ENCODE measurements at regions not wholly inside any gene's neighbourhood (a gene's known extent, or its start where the extent isn't known, plus 50 kb on each side); places are given as distances from the start of the nearest gene placed in this dataset.

DNA sequence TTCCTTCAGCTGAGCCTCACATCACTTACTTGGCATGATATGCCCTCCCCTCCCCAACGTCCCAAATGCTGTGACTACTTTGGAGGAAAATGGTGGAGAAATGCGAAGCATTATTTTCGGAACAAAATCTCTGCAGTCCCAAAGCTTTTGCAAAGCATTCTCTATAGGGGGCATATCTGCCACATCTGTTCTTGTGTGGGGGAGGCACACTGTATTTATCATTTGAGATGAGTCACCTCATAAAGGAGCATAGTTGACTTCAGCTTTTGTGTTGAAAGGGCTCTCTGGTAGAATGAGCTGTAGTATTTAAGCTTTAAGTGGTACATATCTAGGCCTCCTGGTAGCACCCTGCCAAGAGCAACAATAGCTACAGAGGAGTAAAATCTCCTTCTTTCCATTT, 447.5 kb downstream of the ADAMTS20 start:
- no peak overlapping the region for H3K4me3 ChIP-seq
- intact Hi-C loops (cut with DNase I), result no loop called here
- WGBS, 3 donors, result 86 to 90% (median 89%) methylated on average over 3 of the region's 3 CpGs
- TF ChIP-seq, protein P1, sequence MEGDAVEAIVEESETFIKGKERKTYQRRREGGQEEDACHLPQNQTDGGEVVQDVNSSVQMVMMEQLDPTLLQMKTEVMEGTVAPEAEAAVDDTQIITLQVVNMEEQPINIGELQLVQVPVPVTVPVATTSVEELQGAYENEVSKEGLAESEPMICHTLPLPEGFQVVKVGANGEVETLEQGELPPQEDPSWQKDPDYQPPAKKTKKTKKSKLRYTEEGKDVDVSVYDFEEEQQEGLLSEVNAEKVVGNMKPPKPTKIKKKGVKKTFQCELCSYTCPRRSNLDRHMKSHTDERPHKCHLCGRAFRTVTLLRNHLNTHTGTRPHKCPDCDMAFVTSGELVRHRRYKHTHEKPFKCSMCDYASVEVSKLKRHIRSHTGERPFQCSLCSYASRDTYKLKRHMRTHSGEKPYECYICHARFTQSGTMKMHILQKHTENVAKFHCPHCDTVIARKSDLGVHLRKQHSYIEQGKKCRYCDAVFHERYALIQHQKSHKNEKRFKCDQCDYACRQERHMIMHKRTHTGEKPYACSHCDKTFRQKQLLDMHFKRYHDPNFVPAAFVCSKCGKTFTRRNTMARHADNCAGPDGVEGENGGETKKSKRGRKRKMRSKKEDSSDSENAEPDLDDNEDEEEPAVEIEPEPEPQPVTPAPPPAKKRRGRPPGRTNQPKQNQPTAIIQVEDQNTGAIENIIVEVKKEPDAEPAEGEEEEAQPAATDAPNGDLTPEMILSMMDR (IDR thresholded peaks at IDR 0.05), result no peak
- ATAC-seq, result no peak
- DNase-seq, result no peak
- H3K27ac ChIP-seq, result no peak overlapping the region
- no peaks in the 10 kb centered on the region for H3K27me3 ChIP-seq (ENCODE audit: insufficient read depth in 3 of 3, low read length in 2 of 3)
- H3K36me3 ChIP-seq (ENCODE audit: insufficient read depth in 1 of 2, low read depth in 1 of 2), result no peaks in the 10 kb centered on the region
- no peaks in the 10 kb centered on the region for H3K9me3 ChIP-seq
- no peaks in the 10 kb centered on the region for H3K4me1 ChIP-seq

DNA sequence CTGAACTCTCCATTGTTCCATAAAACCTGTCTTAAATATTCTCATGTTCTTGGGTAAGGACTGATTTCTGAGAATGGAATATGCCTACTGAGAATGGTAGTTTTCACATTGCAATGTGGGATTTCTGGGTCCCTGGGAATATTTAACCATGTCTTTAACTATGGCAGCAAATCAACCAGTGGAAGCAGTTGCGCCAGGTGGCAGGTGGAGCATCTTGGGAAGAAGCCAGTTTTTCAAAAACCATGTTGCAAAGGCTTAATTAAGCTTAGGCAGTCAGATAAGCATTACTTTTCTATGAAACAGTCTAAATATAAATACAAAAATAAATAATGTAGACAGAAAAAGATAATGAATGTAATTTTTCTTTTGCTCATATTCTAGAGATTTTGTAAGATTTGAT, 448.1 kb downstream of the ADAMTS20 start:
- Histone ChIP-seq H3K27me3 (ENCODE audit: insufficient read depth in 3 of 3, low read length in 2 of 3) (no peaks in the 10 kb centered on the region), H3K4me3 (no peak overlapping the region), H3K36me3 (ENCODE audit: insufficient read depth in 1 of 2, low read depth in 1 of 2) (no peaks in the 10 kb centered on the region), H3K9me3 (no peaks in the 10 kb centered on the region), H3K4me1 (no peaks in the 10 kb centered on the region), H3K27ac (no peak overlapping the region)
- 73 to 85% (median 75%) methylated on average over 1 of the region's 1 CpG for WGBS, 3 donors
- no peak for ATAC-seq
- intact Hi-C loops (cut with DNase I), result no loop called here
- no peak for DNase-seq
- TF ChIP-seq, protein P1 (IDR thresholded peaks at IDR 0.05), result no peak

DNA sequence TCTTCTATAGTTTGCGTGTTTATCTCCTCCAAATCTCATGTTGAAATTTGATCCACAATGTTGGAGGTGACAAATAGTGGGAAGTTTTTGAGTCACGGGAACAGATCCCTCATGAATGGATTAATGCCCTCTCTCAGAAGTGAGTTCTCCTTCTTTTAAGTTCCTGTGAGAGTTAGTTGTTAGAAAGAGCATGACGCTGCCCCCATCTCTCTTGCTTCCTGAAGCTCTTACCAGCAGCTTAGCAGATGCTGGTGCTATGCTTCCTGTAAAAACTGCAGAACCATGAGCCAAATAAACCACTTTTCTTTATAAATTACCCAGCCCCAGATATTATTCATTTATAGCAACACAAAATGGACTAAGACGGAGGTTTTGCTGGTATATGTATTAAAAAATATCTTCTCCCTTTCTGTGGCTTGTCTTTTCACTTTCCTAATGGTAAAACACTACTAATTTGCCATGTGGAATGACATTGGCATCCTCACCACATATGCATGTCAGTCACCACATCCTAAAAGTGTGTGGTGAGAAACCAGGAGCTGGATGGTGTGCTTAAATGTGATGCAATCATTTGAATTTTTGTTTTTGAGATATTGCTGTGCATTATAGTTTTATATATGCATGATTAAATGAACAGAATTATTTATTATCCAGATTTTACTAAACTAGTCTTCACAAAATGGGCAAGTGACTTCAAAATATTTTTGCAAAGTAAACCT, 449.3 kb downstream of the ADAMTS20 start:
- TF ChIP-seq, protein P1 (IDR thresholded peaks at IDR 0.05), result no peak
- H3K4me1 ChIP-seq, result no peaks in the 10 kb centered on the region
- no peak overlapping the region for H3K4me3 ChIP-seq
- H3K9me3 ChIP-seq, result no peaks in the 10 kb centered on the region
- DNase-seq (no peak), ATAC-seq (no peak)
- no peak overlapping the region for H3K27ac ChIP-seq
- no peaks in the 10 kb centered on the region for H3K27me3 ChIP-seq (ENCODE audit: insufficient read depth in 3 of 3, low read length in 2 of 3)
- intact Hi-C loops (cut with DNase I), result no loop called here
- WGBS, 3 donors, result 63 to 69% (median 66%) methylated on average over 4 of the region's 4 CpGs
- no peaks in the 10 kb centered on the region for H3K36me3 ChIP-seq (ENCODE audit: insufficient read depth in 1 of 2, low read depth in 1 of 2)

DNA sequence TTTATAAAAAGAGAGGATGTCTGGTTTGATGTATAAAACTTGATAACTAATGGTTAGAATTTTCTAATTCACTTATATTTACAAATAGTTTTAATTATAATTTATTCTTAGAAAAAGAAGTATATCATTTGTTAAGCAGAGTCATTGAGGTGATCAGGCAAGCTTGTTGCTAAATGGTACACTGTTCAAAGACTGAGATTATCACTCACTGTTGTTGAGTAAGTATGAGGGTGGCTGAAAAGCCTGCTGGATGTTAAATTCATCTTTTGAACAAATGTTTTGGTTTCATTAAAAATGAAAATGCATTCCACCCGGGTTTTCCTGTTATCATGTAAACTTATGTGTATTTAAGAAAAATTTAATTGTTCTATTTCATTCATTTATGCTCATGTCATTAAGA, 451.8 kb downstream of the ADAMTS20 start:
- TF ChIP-seq, protein P1 (IDR thresholded peaks at IDR 0.05), result no peak
- WGBS, 3 donors, result 70 to 84% (median 82%) methylated on average over 1 of the region's 1 CpG
- H3K27ac ChIP-seq, result no peak overlapping the region
- H3K27me3 ChIP-seq (ENCODE audit: insufficient read depth in 3 of 3, low read length in 2 of 3), result no peaks in the 10 kb centered on the region
- H3K36me3 ChIP-seq (ENCODE audit: insufficient read depth in 1 of 2, low read depth in 1 of 2), result no peaks in the 10 kb centered on the region
- no peaks in the 10 kb centered on the region for H3K4me1 ChIP-seq
- DNase-seq (no peak), ATAC-seq (no peak)
- no peaks in the 10 kb centered on the region for H3K9me3 ChIP-seq
- intact Hi-C loops (cut with DNase I), result no loop called here
- no peak overlapping the region for H3K4me3 ChIP-seq

DNA sequence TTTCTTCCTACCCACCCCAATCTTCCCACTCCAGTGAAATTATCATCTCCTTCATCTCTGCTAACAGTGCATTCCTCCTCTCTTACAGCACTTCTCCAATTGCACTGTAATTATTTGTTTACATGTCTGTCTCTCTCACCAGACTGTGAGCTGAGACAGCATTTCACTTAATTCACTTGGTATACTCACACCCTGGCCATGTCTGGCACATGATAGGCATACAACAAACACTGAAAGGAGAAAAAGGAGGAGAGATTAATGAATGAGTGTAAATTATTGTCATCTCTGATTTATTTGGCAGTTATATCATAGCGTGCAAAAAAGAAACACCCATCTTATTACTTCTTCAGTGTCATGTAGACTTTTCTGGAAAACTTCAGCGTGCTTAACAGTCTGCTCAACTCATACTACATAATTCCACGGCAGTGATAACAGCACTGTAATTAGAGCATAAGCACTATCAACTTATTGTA, 452.3 kb downstream of the ADAMTS20 start:
- TF ChIP-seq, protein P1 (IDR thresholded peaks at IDR 0.05), result no peak
- no peaks in the 10 kb centered on the region for H3K36me3 ChIP-seq (ENCODE audit: insufficient read depth in 1 of 2, low read depth in 1 of 2)
- no peaks in the 10 kb centered on the region for H3K9me3 ChIP-seq
- DNase-seq (no peak), ATAC-seq (no peak)
- no peak overlapping the region for H3K27ac ChIP-seq
- intact Hi-C loops (cut with DNase I), result no loop called here
- no peaks in the 10 kb centered on the region for H3K4me1 ChIP-seq
- no peak overlapping the region for H3K4me3 ChIP-seq
- 56 to 64% (median 64%) methylated on average over 3 of the region's 3 CpGs for WGBS, 3 donors
- H3K27me3 ChIP-seq (ENCODE audit: insufficient read depth in 3 of 3, low read length in 2 of 3), result no peaks in the 10 kb centered on the region
